ENCODE measurements at regions not wholly inside any gene's neighbourhood (a gene's known extent, or its start where the extent isn't known, plus 50 kb on each side); places are given as distances from the start of the nearest gene placed in this dataset.

DNA sequence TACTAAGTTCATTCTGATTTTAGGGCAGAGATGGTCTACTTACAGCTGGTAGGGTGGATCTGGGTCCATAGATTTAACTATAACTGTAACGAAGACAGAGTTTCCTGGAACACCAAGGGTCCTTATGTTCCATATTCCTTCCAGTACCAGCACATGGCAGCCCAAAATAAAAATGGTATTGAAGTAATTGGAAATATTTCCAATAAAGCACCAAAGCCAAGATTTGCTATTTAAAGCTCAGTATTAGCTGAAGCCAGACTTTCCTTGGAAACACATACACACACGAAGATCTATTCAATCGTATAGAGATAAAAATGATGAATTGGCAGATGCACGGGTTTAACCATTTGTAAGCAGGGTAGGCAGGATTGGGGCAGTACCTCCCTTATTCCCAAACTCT lies 289.1 kb upstream of the SORCS1 start:
- TF ChIP-seq FOXM1 (IDR thresholded peaks at IDR 0.05; ENCODE audit: borderline replicate concordance, low read depth) (no peak), YY1 (IDR thresholded peaks at IDR 0.05; ENCODE audit: low read depth) (no peak), TCF12 (IDR thresholded peaks at IDR 0.05; ENCODE audit: low read depth) (no peak), NFIC (IDR thresholded peaks at IDR 0.05) (no peak), CREB1 (IDR thresholded peaks at IDR 0.05; ENCODE audit: low read depth) (no peak), TAF1 (IDR thresholded peaks at IDR 0.05; ENCODE audit: low read depth) (no peak), MAX (IDR thresholded peaks at IDR 0.05) (no peak), TEAD4 (IDR thresholded peaks at IDR 0.05) (no peak), CEBPB (IDR thresholded peaks at IDR 0.05) (no peak), EP300 (IDR thresholded peaks at IDR 0.05; ENCODE audit: borderline replicate concordance) (no peak), EGR1 (IDR thresholded peaks at IDR 0.05) (no peak), REST (IDR thresholded peaks at IDR 0.05; ENCODE audit: low read depth) (no peak), ZBTB7A (IDR thresholded peaks at IDR 0.05; ENCODE audit: low read depth) (no peak), RAD21 (IDR thresholded peaks at IDR 0.05; ENCODE audit: low read depth) (no peak)
- TF ChIP-seq, protein P1, sequence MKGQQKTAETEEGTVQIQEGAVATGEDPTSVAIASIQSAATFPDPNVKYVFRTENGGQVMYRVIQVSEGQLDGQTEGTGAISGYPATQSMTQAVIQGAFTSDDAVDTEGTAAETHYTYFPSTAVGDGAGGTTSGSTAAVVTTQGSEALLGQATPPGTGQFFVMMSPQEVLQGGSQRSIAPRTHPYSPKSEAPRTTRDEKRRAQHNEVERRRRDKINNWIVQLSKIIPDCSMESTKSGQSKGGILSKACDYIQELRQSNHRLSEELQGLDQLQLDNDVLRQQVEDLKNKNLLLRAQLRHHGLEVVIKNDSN (IDR thresholded peaks at IDR 0.05) = no peak

DNA sequence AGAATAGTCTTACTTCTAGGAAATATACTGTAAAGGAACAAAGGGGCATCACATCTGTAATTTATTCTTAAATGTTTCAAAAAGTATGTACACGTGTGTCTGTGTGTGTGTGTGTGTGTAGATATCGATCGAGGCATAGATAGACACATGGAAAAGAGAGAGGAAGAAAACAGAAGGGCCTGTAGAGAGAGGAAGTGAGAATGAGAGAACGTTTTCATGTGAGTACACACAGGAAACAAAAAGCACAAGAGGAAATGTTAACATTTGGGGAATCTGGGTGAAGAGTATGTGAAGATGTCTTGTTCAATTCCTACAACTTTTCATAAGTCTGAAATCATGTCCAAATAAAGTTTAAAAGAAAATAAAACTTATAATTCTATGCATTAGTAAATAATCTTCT lies 286.5 kb upstream of the SORCS1 start:
- TF ChIP-seq MAX (IDR thresholded peaks at IDR 0.05) = no peak
- TF ChIP-seq TCF12 (IDR thresholded peaks at IDR 0.05; ENCODE audit: low read depth) = no peak
- TF ChIP-seq, protein P1 (IDR thresholded peaks at IDR 0.05) = no peak

- no peak for TF ChIP-seq FOXM1 (IDR thresholded peaks at IDR 0.05; ENCODE audit: borderline replicate concordance, low read depth)
- no peak for TF ChIP-seq TEAD4 (IDR thresholded peaks at IDR 0.05)
- no peak for TF ChIP-seq YY1 (IDR thresholded peaks at IDR 0.05; ENCODE audit: low read depth)
- no peak for TF ChIP-seq REST (IDR thresholded peaks at IDR 0.05; ENCODE audit: low read depth)
- TF ChIP-seq NFIC (IDR thresholded peaks at IDR 0.05) = no peak
- no peak for TF ChIP-seq MAX (IDR thresholded peaks at IDR 0.05)
- no peak for TF ChIP-seq ZBTB7A (IDR thresholded peaks at IDR 0.05; ENCODE audit: low read depth)
- no peak for TF ChIP-seq CEBPB (IDR thresholded peaks at IDR 0.05)
- no peak for TF ChIP-seq TAF1 (IDR thresholded peaks at IDR 0.05; ENCODE audit: low read depth)
Measured at GRCh38 chr10:107450056-107450455, 285.6 kb upstream of the SORCS1 start.

- TF ChIP-seq RAD21 (IDR thresholded peaks at IDR 0.05; ENCODE audit: low read depth) (no peak), EP300 (IDR thresholded peaks at IDR 0.05; ENCODE audit: borderline replicate concordance) (no peak), CREB1 (IDR thresholded peaks at IDR 0.05; ENCODE audit: low read depth) (no peak), FOXM1 (IDR thresholded peaks at IDR 0.05; ENCODE audit: borderline replicate concordance, low read depth) (no peak), YY1 (IDR thresholded peaks at IDR 0.05; ENCODE audit: low read depth) (no peak), REST (IDR thresholded peaks at IDR 0.05; ENCODE audit: low read depth) (no peak), EGR1 (IDR thresholded peaks at IDR 0.05) (no peak)
Measured at GRCh38 chr10:107444443-107444842, 279.9 kb upstream of the SORCS1 start.

GRCh38 chr10:107443813-107444212 lies 279.3 kb upstream of the SORCS1 start:
- no peak for TF ChIP-seq TAF1 (IDR thresholded peaks at IDR 0.05; ENCODE audit: low read depth)
- no peak for TF ChIP-seq RAD21 (IDR thresholded peaks at IDR 0.05; ENCODE audit: low read depth)
- TF ChIP-seq, protein P1 (IDR thresholded peaks at IDR 0.05) = no peak
- TF ChIP-seq FOXM1 (IDR thresholded peaks at IDR 0.05; ENCODE audit: borderline replicate concordance, low read depth) = no peak

Measured in Ishikawa (cell line).